ENCODE measurements at regions not wholly inside any gene's neighbourhood (a gene's known extent, or its start where the extent isn't known, plus 50 kb on each side); places are given as distances from the start of the nearest gene placed in this dataset.
"Not testable (repeated sequence)": the region's sequence is repeated elsewhere in the genome, so short reads cannot be mapped to it uniquely, and the experiment has no call there.

DNA sequence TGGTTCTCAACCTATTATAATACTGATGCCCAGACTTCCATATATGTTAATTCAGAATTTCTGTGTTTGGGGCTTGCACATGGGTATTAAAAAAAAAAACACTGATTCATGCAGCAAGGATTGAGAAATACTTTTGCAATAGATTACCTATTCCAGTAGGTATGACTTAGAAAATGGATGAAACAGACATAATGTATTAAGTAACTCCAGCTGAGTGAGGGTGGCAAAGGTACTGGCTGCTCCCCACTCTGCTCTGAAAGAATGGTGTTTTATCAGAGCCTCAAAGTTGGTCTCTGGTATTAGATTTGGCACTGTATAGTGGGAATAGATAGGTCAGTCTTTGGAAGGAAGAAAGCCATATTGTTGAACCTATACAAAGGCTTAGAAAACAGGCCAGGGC is 234.3 kb upstream of the FOLH1 start:
- Histone ChIP-seq H3K4me1 (ENCODE audit: insufficient read depth, low read length) (no peaks in the 10 kb centered on the region), H3K27ac (ENCODE audit: low read depth, low read length) (no peak overlapping the region), H3K27me3 (ENCODE audit: insufficient read depth, low read length) (no peaks in the 10 kb centered on the region), H3K4me3 (ENCODE audit: low read length) (no peak overlapping the region), H3K9me3 (ENCODE audit: insufficient read depth, low read depth, low read length) (peaks cover 19% of the 10 kb centered on the region), H3K9ac (ENCODE audit: low read depth, low read length) (no peak overlapping the region), H3K36me3 (ENCODE audit: insufficient read depth, low read length) (no peaks in the 10 kb centered on the region)

DNA sequence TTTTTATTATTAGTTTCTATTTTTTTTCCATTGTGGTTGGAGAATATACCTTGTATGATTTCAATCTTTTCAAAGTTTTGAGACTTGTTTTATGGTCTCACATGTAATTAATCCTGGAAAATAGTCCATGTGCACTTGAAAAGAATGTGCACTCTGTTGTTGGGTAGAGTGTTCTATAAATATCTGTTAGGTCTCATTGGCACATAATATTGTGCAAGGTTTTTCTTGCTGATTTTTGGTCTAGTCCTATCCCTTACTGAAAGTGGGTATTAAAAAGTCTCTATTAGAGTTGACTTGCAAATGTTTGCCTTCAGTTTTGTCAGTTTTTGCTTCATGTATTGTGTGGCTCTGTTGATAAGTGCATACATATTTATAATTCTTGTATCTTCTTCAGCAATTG is 231.5 kb upstream of the FOLH1 start:
- not testable (repeated sequence) for H3K27ac ChIP-seq (ENCODE audit: low read depth, low read length); H3K9me3 ChIP-seq (ENCODE audit: insufficient read depth, low read depth, low read length); H3K9ac ChIP-seq (ENCODE audit: low read depth, low read length); H3K27me3 ChIP-seq (ENCODE audit: insufficient read depth, low read length); H3K36me3 ChIP-seq (ENCODE audit: insufficient read depth, low read length); H3K4me3 ChIP-seq (ENCODE audit: low read length); H3K4me1 ChIP-seq (ENCODE audit: insufficient read depth, low read length)

DNA sequence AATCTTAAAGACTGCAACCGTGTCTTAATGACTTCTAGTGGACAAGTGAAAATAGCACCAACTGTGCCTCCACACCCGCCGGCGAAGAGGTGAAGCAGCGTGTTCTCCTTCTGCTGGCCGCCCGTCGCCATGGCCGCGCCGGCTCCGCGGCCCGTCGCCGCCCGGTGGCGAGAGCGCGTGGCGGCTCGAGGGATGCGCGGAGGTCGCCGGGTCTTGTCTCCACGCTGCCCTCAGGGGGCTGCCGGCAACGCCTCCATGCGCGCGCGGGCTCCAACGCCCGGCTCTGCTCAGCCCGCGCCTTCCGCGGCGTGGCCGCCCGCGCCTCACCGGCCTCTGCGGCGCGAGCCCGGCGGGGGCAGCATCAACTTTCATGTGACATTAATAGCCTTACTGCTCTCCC is 225.9 kb upstream of the FOLH1 start:
- not testable (repeated sequence) for H3K36me3 ChIP-seq (ENCODE audit: insufficient read depth, low read length); H3K9ac ChIP-seq (ENCODE audit: low read depth, low read length); H3K4me1 ChIP-seq (ENCODE audit: insufficient read depth, low read length); H3K4me3 ChIP-seq (ENCODE audit: low read length); H3K27me3 ChIP-seq (ENCODE audit: insufficient read depth, low read length); H3K27ac ChIP-seq (ENCODE audit: low read depth, low read length); H3K9me3 ChIP-seq (ENCODE audit: insufficient read depth, low read depth, low read length)
- 94% methylated on average over 49 of the region's 49 CpGs for WGBS

DNA sequence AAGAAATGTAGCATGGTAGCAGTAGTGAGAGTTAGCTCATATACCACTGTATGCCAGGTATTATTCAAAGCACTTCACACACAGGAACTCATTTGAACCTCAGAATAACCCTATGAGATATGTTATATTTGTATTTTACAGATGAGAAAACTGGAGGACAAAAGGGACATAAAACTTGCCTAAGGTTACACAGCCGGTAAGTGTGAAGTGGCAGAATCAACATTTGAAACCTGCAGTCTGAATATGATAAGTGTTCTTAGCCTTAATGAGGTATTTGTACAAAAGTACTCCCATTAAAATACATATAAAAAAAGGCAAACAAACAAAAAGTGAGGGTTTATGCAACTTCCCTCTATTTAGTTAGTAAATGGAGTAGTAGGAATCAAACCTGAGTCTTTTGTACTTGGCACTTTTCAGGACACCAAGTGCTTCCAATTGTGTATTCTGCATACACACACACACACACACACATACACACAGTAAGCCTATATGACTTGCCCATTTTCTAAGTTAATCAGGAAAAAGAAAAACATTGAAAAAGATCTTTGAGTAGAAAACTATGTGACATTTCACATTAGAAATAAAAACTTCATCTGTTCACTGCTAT is 223.9 kb upstream of the FOLH1 start:
- no peak overlapping the region for H3K9ac ChIP-seq (ENCODE audit: low read depth, low read length)
- no peaks in the 10 kb centered on the region for H3K27me3 ChIP-seq (ENCODE audit: insufficient read depth, low read length)
- H3K4me1 ChIP-seq (ENCODE audit: insufficient read depth, low read length) = no peaks in the 10 kb centered on the region
- H3K9me3 ChIP-seq (ENCODE audit: insufficient read depth, low read depth, low read length) = peaks cover 10% of the 10 kb centered on the region
- 89% methylated on average over 1 of the region's 1 CpG for WGBS
- H3K36me3 ChIP-seq (ENCODE audit: insufficient read depth, low read length) = no peaks in the 10 kb centered on the region
- no peak overlapping the region for H3K27ac ChIP-seq (ENCODE audit: low read depth, low read length)
- no peak overlapping the region for H3K4me3 ChIP-seq (ENCODE audit: low read length)

DNA sequence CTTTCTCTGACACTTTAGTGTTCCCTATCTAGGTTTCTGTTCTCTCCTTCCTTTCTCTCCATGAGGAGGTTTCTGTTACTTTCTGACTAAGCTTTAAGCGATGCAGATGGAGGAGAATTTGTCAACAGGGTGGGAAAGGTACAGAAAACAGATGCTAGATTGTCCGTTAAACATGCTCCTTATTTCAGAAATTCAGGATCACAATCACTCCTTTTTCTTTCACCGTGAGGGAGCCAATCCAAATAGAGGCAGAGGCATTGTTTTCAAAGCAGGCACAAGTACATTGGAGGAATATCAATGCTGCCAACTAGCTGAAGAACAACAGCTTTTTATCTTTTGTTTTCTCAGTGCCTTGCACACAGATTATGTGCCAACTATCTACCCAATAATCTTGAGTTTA is 215.7 kb upstream of the FOLH1 start:
- H3K27ac ChIP-seq (ENCODE audit: low read depth, low read length) = no peak overlapping the region
- H3K27me3 ChIP-seq (ENCODE audit: insufficient read depth, low read length) = no peaks in the 10 kb centered on the region
- WGBS = 50% methylated on average over 1 of the region's 3 CpGs
- no peak overlapping the region for H3K9ac ChIP-seq (ENCODE audit: low read depth, low read length)
- H3K9me3 ChIP-seq (ENCODE audit: insufficient read depth, low read depth, low read length) = peaks cover 12% of the 10 kb centered on the region
- H3K4me1 ChIP-seq (ENCODE audit: insufficient read depth, low read length) = peaks cover 3% of the 10 kb centered on the region; the same call in 1 of the 2 replicates
- no peak overlapping the region for H3K4me3 ChIP-seq (ENCODE audit: low read length)
- H3K36me3 ChIP-seq (ENCODE audit: insufficient read depth, low read length) = no peaks in the 10 kb centered on the region

DNA sequence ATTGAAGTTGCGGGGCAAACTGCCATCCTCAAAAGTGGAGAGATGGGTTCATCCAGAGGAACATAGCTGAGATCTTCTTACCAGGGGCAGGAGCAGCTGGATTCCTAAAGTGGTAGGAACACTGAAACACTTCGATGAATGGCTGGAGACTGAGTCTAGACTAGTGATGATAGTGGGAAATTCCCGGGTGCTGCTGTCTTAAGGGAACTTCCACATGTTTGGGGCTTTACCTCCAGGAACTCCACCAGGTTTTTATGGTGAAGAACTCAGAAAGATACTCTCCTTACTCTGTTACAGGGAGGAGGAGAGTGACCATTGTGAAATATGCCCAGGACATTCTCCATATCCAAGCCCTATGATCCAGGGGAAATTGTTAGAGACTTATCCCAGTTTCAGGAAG is 210.5 kb upstream of the FOLH1 start:
- H3K27ac ChIP-seq (ENCODE audit: low read depth, low read length); H3K4me1 ChIP-seq (ENCODE audit: insufficient read depth, low read length); H3K4me3 ChIP-seq (ENCODE audit: low read length); H3K36me3 ChIP-seq (ENCODE audit: insufficient read depth, low read length); H3K9me3 ChIP-seq (ENCODE audit: insufficient read depth, low read depth, low read length); H3K27me3 ChIP-seq (ENCODE audit: insufficient read depth, low read length); H3K9ac ChIP-seq (ENCODE audit: low read depth, low read length): not testable (repeated sequence)
- WGBS = 97% methylated on average over 1 of the region's 3 CpGs

DNA sequence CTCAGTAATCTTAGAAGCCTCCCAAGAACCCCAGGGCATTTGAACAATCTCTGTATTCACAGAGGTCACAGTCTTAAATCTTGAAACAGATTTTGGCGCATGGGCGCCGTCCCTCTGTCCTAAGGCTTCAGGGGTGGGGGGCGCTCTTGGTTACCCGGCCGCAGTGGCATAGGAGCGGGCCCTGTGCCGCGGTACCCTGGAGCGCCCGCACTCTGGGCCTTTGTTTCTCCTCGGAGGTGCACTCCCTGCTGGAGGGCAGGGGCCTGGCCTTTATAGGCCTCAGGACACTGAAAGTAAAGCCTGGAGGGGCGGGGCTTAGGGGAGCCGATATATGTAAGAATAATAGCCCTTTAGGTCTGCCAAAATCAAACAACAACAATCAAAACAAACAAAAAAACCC is 197.3 kb upstream of the FOLH1 start:
- 91% methylated on average over 12 of the region's 14 CpGs for WGBS
- no peaks in the 10 kb centered on the region for H3K36me3 ChIP-seq (ENCODE audit: insufficient read depth, low read length)

DNA sequence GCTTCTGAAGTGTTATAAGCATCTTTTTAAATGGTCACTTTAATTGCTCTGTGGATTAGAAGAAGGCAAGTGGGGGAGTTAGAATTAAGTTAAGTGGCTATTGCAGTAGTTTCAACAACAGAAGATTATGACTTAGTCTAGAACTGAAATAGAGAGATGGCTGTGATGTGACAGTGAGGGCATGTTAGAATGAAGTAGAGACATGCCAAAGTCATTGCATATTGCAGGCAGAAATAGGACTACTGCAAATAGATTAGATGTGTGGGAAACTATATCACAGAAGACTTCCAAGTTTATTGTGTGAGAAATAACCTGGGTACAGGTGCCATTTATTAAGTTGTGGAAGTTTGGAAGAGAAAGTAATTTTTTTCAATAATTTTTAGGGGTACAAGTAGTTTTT is 187.4 kb upstream of the FOLH1 start:
- H3K4me3 ChIP-seq (ENCODE audit: low read length); H3K36me3 ChIP-seq (ENCODE audit: insufficient read depth, low read length); H3K9ac ChIP-seq (ENCODE audit: low read depth, low read length); H3K4me1 ChIP-seq (ENCODE audit: insufficient read depth, low read length); H3K9me3 ChIP-seq (ENCODE audit: insufficient read depth, low read depth, low read length); H3K27me3 ChIP-seq (ENCODE audit: insufficient read depth, low read length); H3K27ac ChIP-seq (ENCODE audit: low read depth, low read length): not testable (repeated sequence)

More for the DNA sequence above, 197.3 kb upstream of the FOLH1 start:
- H3K9ac ChIP-seq (ENCODE audit: low read depth, low read length) = no peak overlapping the region
- no peak overlapping the region for H3K4me3 ChIP-seq (ENCODE audit: low read length)
- no peaks in the 10 kb centered on the region for H3K27me3 ChIP-seq (ENCODE audit: insufficient read depth, low read length)
- H3K9me3 ChIP-seq (ENCODE audit: insufficient read depth, low read depth, low read length) = 0 out of 2 replicates have a peak, but pooled peaks cover 2% of the 10 kb centered on the region
- no peak overlapping the region for H3K27ac ChIP-seq (ENCODE audit: low read depth, low read length)
- no peaks in the 10 kb centered on the region for H3K4me1 ChIP-seq (ENCODE audit: insufficient read depth, low read length)

DNA sequence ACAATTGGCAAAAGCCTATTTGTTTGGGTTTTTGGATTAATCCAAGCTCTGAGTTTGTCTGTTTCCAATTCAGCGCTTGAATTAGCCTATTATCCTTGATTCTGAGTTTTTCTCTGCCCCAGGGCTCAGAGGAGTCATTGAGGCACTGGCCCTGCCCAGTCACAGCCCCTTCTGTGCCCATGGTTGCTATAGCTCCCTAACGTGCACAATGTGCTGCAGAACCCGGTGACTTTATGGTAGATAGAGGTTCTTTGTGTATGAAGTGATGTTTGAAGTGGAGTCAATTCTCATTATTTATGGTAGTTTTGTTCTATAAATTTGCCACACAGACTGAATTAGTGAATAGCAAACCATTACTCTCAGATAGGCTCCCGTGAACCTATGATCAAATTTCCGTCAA is 182.0 kb upstream of the FOLH1 start:
- not testable (repeated sequence) for H3K27ac ChIP-seq (ENCODE audit: low read depth, low read length); H3K9ac ChIP-seq (ENCODE audit: low read depth, low read length); H3K4me1 ChIP-seq (ENCODE audit: insufficient read depth, low read length); H3K9me3 ChIP-seq (ENCODE audit: insufficient read depth, low read depth, low read length); H3K27me3 ChIP-seq (ENCODE audit: insufficient read depth, low read length); H3K4me3 ChIP-seq (ENCODE audit: low read length); H3K36me3 ChIP-seq (ENCODE audit: insufficient read depth, low read length)
- 78% methylated on average over 3 of the region's 5 CpGs for WGBS

DNA sequence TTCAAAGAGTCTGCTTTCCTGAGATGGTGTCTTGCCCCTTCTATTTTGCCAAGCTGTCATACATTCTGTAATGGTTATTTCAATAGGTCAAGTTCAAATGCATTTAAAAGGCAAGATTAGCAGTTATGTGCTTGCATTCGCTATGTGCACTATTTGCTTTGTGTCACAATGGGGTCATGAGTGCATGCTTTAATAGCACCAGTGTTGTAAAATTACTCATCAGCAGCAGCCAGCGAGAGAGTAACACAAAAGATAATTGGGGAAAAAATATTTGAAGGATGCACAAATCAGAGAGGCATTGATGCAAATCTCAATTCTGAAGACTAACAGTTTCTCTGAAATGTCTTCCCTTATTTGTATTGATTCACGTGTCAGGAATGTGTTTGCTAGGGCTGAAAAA is 180.7 kb upstream of the FOLH1 start:
- WGBS = 66% methylated on average over 3 of the region's 3 CpGs
- H3K27ac ChIP-seq (ENCODE audit: low read depth, low read length); H3K9me3 ChIP-seq (ENCODE audit: insufficient read depth, low read depth, low read length); H3K9ac ChIP-seq (ENCODE audit: low read depth, low read length); H3K27me3 ChIP-seq (ENCODE audit: insufficient read depth, low read length); H3K36me3 ChIP-seq (ENCODE audit: insufficient read depth, low read length); H3K4me1 ChIP-seq (ENCODE audit: insufficient read depth, low read length); H3K4me3 ChIP-seq (ENCODE audit: low read length): not testable (repeated sequence)

DNA sequence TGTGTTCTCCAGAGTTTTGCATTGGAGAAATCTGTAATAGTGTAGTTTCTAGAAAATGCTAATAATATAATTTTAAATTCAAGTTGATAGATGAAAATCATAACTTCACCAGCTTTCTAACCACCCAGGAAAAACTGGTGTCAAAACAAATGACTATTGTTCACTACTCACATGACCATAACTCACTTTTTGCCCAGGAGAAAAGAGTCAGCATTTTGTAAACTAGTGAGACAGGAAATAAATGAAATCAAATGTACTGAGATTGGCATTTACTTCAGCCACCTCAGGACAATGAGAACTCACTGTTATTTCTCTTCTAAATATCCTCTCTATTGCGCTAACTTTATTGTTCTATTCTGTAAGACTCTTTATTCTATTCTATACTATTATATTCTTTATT is 176.0 kb upstream of the FOLH1 start:
- no CpG with 5 or more reads among the region's 1 CpG for WGBS
- not testable (repeated sequence) for H3K4me1 ChIP-seq (ENCODE audit: insufficient read depth, low read length); H3K27ac ChIP-seq (ENCODE audit: low read depth, low read length); H3K27me3 ChIP-seq (ENCODE audit: insufficient read depth, low read length); H3K9me3 ChIP-seq (ENCODE audit: insufficient read depth, low read depth, low read length); H3K9ac ChIP-seq (ENCODE audit: low read depth, low read length); H3K36me3 ChIP-seq (ENCODE audit: insufficient read depth, low read length); H3K4me3 ChIP-seq (ENCODE audit: low read length)

DNA sequence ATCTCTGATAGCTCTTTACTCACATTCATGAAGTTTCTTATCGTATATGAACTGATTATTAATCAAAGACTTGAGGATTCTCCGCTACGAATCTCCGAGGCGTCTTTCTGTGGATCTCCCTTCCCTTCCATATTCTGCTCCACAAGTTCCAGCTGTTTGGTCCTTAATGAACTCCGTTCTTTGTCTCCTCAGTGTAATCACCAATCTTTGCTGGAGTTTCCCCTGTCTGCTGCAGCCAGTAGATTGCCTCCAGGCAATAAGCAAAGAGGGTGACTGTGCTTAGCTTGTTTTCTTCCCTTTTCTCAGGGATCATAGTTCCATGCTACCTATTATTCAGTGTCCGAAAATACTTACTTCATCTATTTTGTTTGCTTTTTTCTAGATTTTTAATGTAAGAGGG is 169.6 kb upstream of the FOLH1 start:
- no peak overlapping the region for H3K4me3 ChIP-seq (ENCODE audit: low read length)
- WGBS = 87% methylated on average over 6 of the region's 7 CpGs
- H3K27me3 ChIP-seq (ENCODE audit: insufficient read depth, low read length) = no peaks in the 10 kb centered on the region
- H3K36me3 ChIP-seq (ENCODE audit: insufficient read depth, low read length) = no peaks in the 10 kb centered on the region
- H3K27ac ChIP-seq (ENCODE audit: low read depth, low read length) = no peak overlapping the region
- no peak overlapping the region for H3K9ac ChIP-seq (ENCODE audit: low read depth, low read length)
- H3K4me1 ChIP-seq (ENCODE audit: insufficient read depth, low read length) = no peaks in the 10 kb centered on the region
- 0 out of 2 replicates have a peak, but pooled peaks cover 3% of the 10 kb centered on the region for H3K9me3 ChIP-seq (ENCODE audit: insufficient read depth, low read depth, low read length)

All from HUES64 (cell line).